GM23338 (cell line): ENCODE measurements at regions not wholly inside any gene's neighbourhood (a gene's known extent, or its start where the extent isn't known, plus 50 kb on each side); places are given as distances from the start of the nearest gene placed in this dataset.

ENCODE experiments used
- ATAC-seq: fragments of 200-7000 bp; cut with Tn5 transposase; 3 replicates; pipeline ENCODE4 v1.9.1; 2020
- DNase-seq: peaks from one replicate; pipeline ENCODE4 v3.0.0-alpha.2; 2015; ENCODE audit warnings: low spot score
- H2AFZ ChIP-seq: fragments of 200-600 bp; sonication (generic); 2 replicates; pipeline ENCODE4 v1.8.0; 2016; ENCODE audit warnings: antibody characterized with exemption, mild to moderate bottlenecking, moderate library complexity
- H3F3A ChIP-seq: fragments of 200-600 bp; sonication (generic); replicated peaks from 2 replicates; pipeline ENCODE4 v1.8.0; 2017; ENCODE audit warnings: antibody characterized with exemption, mixed run types, low read depth
- H3K27ac ChIP-seq: fragments of 200-600 bp; sonication (generic); 2 replicates; pipeline ENCODE4 v1.6.1; 2016; ENCODE audit warnings: low read depth
- H3K27me3 ChIP-seq: fragments of 200-600 bp; sonication (generic); 2 replicates; pipeline ENCODE4 v1.8.0; 2016; ENCODE audit warnings: mild to moderate bottlenecking, mixed run types, moderate library complexity; ENCODE audit not compliant: insufficient read depth
- H3K36me3 ChIP-seq: fragments of 200-600 bp; sonication (generic); 2 replicates; pipeline ENCODE4 v1.8.0; 2016; ENCODE audit warnings: mild to moderate bottlenecking; ENCODE audit not compliant: insufficient read depth
- H3K4me1 ChIP-seq: fragments of 200-600 bp; sonication (generic); 2 replicates; pipeline ENCODE4 v1.8.0; 2016; ENCODE audit warnings: mild to moderate bottlenecking, moderate library complexity; ENCODE audit not compliant: insufficient read depth
- H3K4me2 ChIP-seq: fragments of 200-600 bp; sonication (generic); 2 replicates; pipeline ENCODE4 v1.7.1; 2017; ENCODE audit warnings: mixed run types
- H3K4me3 ChIP-seq: fragments of 200-600 bp; sonication (generic); 2 replicates; pipeline ENCODE4 v1.6.1; 2016; ENCODE audit warnings: mixed run types
- H3K79me2 ChIP-seq: fragments of 200-600 bp; sonication (generic); replicated peaks from 2 replicates; pipeline ENCODE4 v1.8.0; 2017; ENCODE audit warnings: mild to moderate bottlenecking; ENCODE audit not compliant: insufficient read depth
- H3K9me2 ChIP-seq: fragments of 200-600 bp; sonication (generic); 2 replicates; pipeline ENCODE4 v1.8.0; 2017; ENCODE audit not compliant: insufficient read depth
- H4K20me1 ChIP-seq: fragments of 200-600 bp; sonication (generic); replicated peaks from 2 replicates; pipeline ENCODE4 v1.8.0; 2017; ENCODE audit warnings: mild to moderate bottlenecking; ENCODE audit not compliant: insufficient read depth
- H3K27ac Mint-ChIP-seq: 2 replicates; pipeline ENCODE4 v1.8.0; 2020; ENCODE audit warnings: inconsistent platforms, mild to moderate bottlenecking, moderate library complexity, mixed read lengths
- H3K27me3 Mint-ChIP-seq: 3 replicates; pipeline ENCODE4 v1.8.0; 2022; ENCODE audit warnings: low read depth, mild to moderate bottlenecking, moderate library complexity, mixed read lengths, inconsistent platforms; ENCODE audit not compliant: insufficient read depth, poor library complexity
- H3K36me3 Mint-ChIP-seq: 3 replicates; pipeline ENCODE4 v1.8.0; 2021; ENCODE audit warnings: low read depth, mild to moderate bottlenecking, inconsistent platforms, moderate library complexity, mixed read lengths
- H3K4me1 Mint-ChIP-seq: 3 replicates; pipeline ENCODE4 v1.8.0; 2020; ENCODE audit warnings: mild to moderate bottlenecking, inconsistent platforms, mixed read lengths
- H3K4me3 Mint-ChIP-seq: 3 replicates; pipeline ENCODE4 v1.8.0; 2021; ENCODE audit warnings: moderate library complexity, mild to moderate bottlenecking, inconsistent platforms, mixed read lengths
- H3K9me3 Mint-ChIP-seq: 3 replicates; pipeline ENCODE4 v1.8.0; 2020; ENCODE audit warnings: moderate library complexity, mild to moderate bottlenecking, inconsistent platforms, mixed read lengths
- CREB1 ChIP-seq: fragments of 250-450 bp; sonication (Bioruptor Pico); IDR thresholded peaks from 2 replicates; pipeline ENCODE4 v1.5.0; 2020; ENCODE audit warnings: low read depth, mild to moderate bottlenecking, moderate library complexity
- EZH2phosphoT487 ChIP-seq: fragments of 200-600 bp; sonication (generic); IDR thresholded peaks from one replicate; pipeline ENCODE4 v1.8.1; 2018; ENCODE audit warnings: antibody characterized with exemption; ENCODE audit not compliant: unreplicated experiment
- JUNB ChIP-seq: IDR thresholded peaks from one replicate; pipeline ENCODE4 v1.6.1; 2016; ENCODE audit warnings: antibody characterized with exemption; ENCODE audit not compliant: unreplicated experiment
- NANOG ChIP-seq: IDR thresholded peaks from 2 replicates; pipeline ENCODE4 v1.6.1; 2016; ENCODE audit warnings: antibody characterized with exemption, borderline replicate concordance
- POLR2AphosphoS5 ChIP-seq: IDR thresholded peaks from 2 replicates; pipeline ENCODE4 v1.6.1; 2016; ENCODE audit warnings: antibody characterized with exemption, low read depth
- STAT1 ChIP-seq: IDR thresholded peaks from one replicate; pipeline ENCODE4 v1.6.1; 2016; ENCODE audit warnings: antibody characterized with exemption; ENCODE audit not compliant: unreplicated experiment
- ZNF114 ChIP-seq: fragments of 250-450 bp; sonication (Bioruptor Pico); IDR thresholded peaks from 2 replicates; pipeline ENCODE4 v1.5.0; 2020; ENCODE audit warnings: mild to moderate bottlenecking, moderate library complexity
- ZNF462 ChIP-seq: fragments of 250-450 bp; sonication (Bioruptor Pico); IDR thresholded peaks from 2 replicates; pipeline ENCODE4 v1.5.0; 2020; ENCODE audit warnings: mild to moderate bottlenecking, moderate library complexity
- TF ChIP-seq, protein P1 (sequence below): IDR thresholded peaks from 2 replicates; pipeline ENCODE4 v1.6.1; 2016; ENCODE audit warnings: antibody characterized with exemption
- TF ChIP-seq, protein P2 (sequence below): IDR thresholded peaks from one replicate; pipeline ENCODE4 v1.6.1; 2018; ENCODE audit warnings: antibody characterized with exemption; ENCODE audit not compliant: unreplicated experiment

GRCh38 chr5:161189452-161189851 is 337.4 kb upstream of the ATP10B start:
- no peak overlapping the region for H3K4me3 ChIP-seq
- DNase-seq (no peak), ATAC-seq (peak; percentile 73)
- H3K36me3 ChIP-seq, result no peaks in the 10 kb centered on the region
- H3K4me2 ChIP-seq, result peak overlapping the region; percentile 43; the same call in 1 of the 2 replicates
- H3K79me2 ChIP-seq, result no peaks in the 10 kb centered on the region
- H2AFZ ChIP-seq, result peak overlapping the region; percentile 95
- H3K4me3 Mint-ChIP-seq, result no peak overlapping the region
- peaks cover 18% of the 10 kb centered on the region; the same call in 2 of the 3 replicates for H3K4me1 Mint-ChIP-seq
- no peaks in the 10 kb centered on the region for H3F3A ChIP-seq
- peaks cover 20% of the 10 kb centered on the region for H3K4me1 ChIP-seq
- TF ChIP-seq NANOG (no peak), POLR2AphosphoS5 (no peak), STAT1 (no peak), ZNF114 (CRISPR knock-in tag) (no peak), CREB1 (CRISPR knock-in tag) (no peak), JUNB (no peak), EZH2phosphoT487 (no peak), ZNF462 (no peak)
- TF ChIP-seq, protein P1, sequence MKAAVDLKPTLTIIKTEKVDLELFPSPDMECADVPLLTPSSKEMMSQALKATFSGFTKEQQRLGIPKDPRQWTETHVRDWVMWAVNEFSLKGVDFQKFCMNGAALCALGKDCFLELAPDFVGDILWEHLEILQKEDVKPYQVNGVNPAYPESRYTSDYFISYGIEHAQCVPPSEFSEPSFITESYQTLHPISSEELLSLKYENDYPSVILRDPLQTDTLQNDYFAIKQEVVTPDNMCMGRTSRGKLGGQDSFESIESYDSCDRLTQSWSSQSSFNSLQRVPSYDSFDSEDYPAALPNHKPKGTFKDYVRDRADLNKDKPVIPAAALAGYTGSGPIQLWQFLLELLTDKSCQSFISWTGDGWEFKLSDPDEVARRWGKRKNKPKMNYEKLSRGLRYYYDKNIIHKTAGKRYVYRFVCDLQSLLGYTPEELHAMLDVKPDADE, result no peak
- TF ChIP-seq, protein P2, sequence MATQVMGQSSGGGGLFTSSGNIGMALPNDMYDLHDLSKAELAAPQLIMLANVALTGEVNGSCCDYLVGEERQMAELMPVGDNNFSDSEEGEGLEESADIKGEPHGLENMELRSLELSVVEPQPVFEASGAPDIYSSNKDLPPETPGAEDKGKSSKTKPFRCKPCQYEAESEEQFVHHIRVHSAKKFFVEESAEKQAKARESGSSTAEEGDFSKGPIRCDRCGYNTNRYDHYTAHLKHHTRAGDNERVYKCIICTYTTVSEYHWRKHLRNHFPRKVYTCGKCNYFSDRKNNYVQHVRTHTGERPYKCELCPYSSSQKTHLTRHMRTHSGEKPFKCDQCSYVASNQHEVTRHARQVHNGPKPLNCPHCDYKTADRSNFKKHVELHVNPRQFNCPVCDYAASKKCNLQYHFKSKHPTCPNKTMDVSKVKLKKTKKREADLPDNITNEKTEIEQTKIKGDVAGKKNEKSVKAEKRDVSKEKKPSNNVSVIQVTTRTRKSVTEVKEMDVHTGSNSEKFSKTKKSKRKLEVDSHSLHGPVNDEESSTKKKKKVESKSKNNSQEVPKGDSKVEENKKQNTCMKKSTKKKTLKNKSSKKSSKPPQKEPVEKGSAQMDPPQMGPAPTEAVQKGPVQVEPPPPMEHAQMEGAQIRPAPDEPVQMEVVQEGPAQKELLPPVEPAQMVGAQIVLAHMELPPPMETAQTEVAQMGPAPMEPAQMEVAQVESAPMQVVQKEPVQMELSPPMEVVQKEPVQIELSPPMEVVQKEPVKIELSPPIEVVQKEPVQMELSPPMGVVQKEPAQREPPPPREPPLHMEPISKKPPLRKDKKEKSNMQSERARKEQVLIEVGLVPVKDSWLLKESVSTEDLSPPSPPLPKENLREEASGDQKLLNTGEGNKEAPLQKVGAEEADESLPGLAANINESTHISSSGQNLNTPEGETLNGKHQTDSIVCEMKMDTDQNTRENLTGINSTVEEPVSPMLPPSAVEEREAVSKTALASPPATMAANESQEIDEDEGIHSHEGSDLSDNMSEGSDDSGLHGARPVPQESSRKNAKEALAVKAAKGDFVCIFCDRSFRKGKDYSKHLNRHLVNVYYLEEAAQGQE, result no peak
- H3K27ac ChIP-seq, result peak overlapping the region; percentile 78; the same call in 1 of the 2 replicates
- no peaks in the 10 kb centered on the region for H4K20me1 ChIP-seq
- H3K27me3 ChIP-seq, result no peaks in the 10 kb centered on the region
- peaks cover 2% of the 10 kb centered on the region; the same call in 1 of the 2 replicates for H3K9me2 ChIP-seq
- no peaks in the 10 kb centered on the region for H3K36me3 Mint-ChIP-seq
- H3K27me3 Mint-ChIP-seq, result no peaks in the 10 kb centered on the region
- H3K27ac Mint-ChIP-seq, result peak overlapping the region; percentile 32
- H3K9me3 Mint-ChIP-seq, result no peaks in the 10 kb centered on the region
